ENCODE measurements at regions not wholly inside any gene's neighbourhood (a gene's known extent, or its start where the extent isn't known, plus 50 kb on each side); places are given as distances from the start of the nearest gene placed in this dataset.
"Not testable (repeated sequence)": the region's sequence is repeated elsewhere in the genome, so short reads cannot be mapped to it uniquely, and the experiment has no call there.

- peak; percentile 11 for DNase-seq
Observed at GRCh38 chr7:104264285-104264684, 56.5 kb upstream of the ORC5 start.

- peak; percentile 11 for DNase-seq
Observed at GRCh38 chr7:104267701-104268368, 60.0 kb upstream of the ORC5 start.

- DNase-seq, result no peak
Observed at GRCh38 chr7:104271948-104272347, 56.5 kb upstream of the LHFPL3 start.

- peak; percentile 25 for DNase-seq
Observed at GRCh38 chr7:104272767-104273384, 55.5 kb upstream of the LHFPL3 start.

- peak; percentile 28 for DNase-seq
Observed at GRCh38 chr7:104275900-104276299, 52.5 kb upstream of the LHFPL3 start.

GRCh38 chr7:104276730-104277129 is 51.7 kb upstream of the LHFPL3 start:
- DNase-seq, result not testable (repeated sequence)

Data from inflammatory macrophage treated with lipopolysaccharide for 4 hours (primary cell).